Inflammatory macrophage (primary cell): ENCODE measurements at regions not wholly inside any gene's neighbourhood (a gene's known extent, or its start where the extent isn't known, plus 50 kb on each side); places are given as distances from the start of the nearest gene placed in this dataset.

Source experiments
- DNase-seq, 2 donors: peaks; one replicate each; pipeline ENCODE4 v3.0.0-alpha.2; 2020 to 2022

GRCh38 chr7:19439517-19439916 is 269.3 kb downstream of the POLR1F start:
- DNase-seq, result peak; percentile 37 to 45

GRCh38 chr7:19437446-19437845 is 271.4 kb downstream of the POLR1F start:
- DNase-seq, result no peak

GRCh38 chr7:19427944-19428343 is 280.9 kb downstream of the POLR1F start:
- DNase-seq, result no peak

GRCh38 chr7:19421861-19422260 is 276.6 kb upstream of the FERD3L start:
- no peak for DNase-seq

GRCh38 chr7:19417231-19417630 is 272.0 kb upstream of the FERD3L start:
- no peak for DNase-seq

- DNase-seq, result no peak
Observed at GRCh38 chr7:19415123-19415522, 269.9 kb upstream of the FERD3L start.

GRCh38 chr7:19413443-19413965 is 268.3 kb upstream of the FERD3L start:
- DNase-seq, result no peak

GRCh38 chr7:19410691-19411090 is 265.5 kb upstream of the FERD3L start:
- no peak for DNase-seq

- no peak for DNase-seq
Observed at GRCh38 chr7:19410106-19410505, 264.9 kb upstream of the FERD3L start.

GRCh38 chr7:19408706-19409220 is 263.5 kb upstream of the FERD3L start:
- no peak for DNase-seq

GRCh38 chr7:19407270-19407669 is 262.0 kb upstream of the FERD3L start:
- DNase-seq, result no peak

- DNase-seq, result no peak
Observed at GRCh38 chr7:19405541-19405940, 260.3 kb upstream of the FERD3L start.

GRCh38 chr7:19404912-19405329 is 259.7 kb upstream of the FERD3L start:
- peak; percentile 69 to 71 for DNase-seq

GRCh38 chr7:19403691-19404090 is 258.5 kb upstream of the FERD3L start:
- DNase-seq, result no peak

- DNase-seq, result no peak
Observed at GRCh38 chr7:19401461-19401860, 256.2 kb upstream of the FERD3L start.

GRCh38 chr7:19400758-19401254 is 255.6 kb upstream of the FERD3L start:
- DNase-seq, result no peak

GRCh38 chr7:19397911-19398310 is 252.7 kb upstream of the FERD3L start:
- peak; percentile 80 to 87 for DNase-seq

- no peak for DNase-seq
Observed at GRCh38 chr7:19392246-19392645, 247.0 kb upstream of the FERD3L start.

- no peak for DNase-seq
Observed at GRCh38 chr7:19390795-19391194, 245.6 kb upstream of the FERD3L start.

GRCh38 chr7:19381321-19381720 is 236.1 kb upstream of the FERD3L start:
- no peak for DNase-seq

- DNase-seq, result no peak
Observed at GRCh38 chr7:19378345-19378714, 233.1 kb upstream of the FERD3L start.

GRCh38 chr7:19377611-19378344 is 232.6 kb upstream of the FERD3L start:
- DNase-seq, result no peak

GRCh38 chr7:19376538-19376937 is 231.3 kb upstream of the FERD3L start:
- peak; percentile 17 to 40 for DNase-seq

- peak; percentile 42 to 60 for DNase-seq
Observed at GRCh38 chr7:19375976-19376375, 230.8 kb upstream of the FERD3L start.
